Activated CD8-positive, alpha-beta T cell treated with anti-CD3 and anti-CD28 coated beads for 36 hours (primary cell): ENCODE measurements at regions not wholly inside any gene's neighbourhood (a gene's known extent, or its start where the extent isn't known, plus 50 kb on each side); places are given as distances from the start of the nearest gene placed in this dataset.
"Not testable (repeated sequence)": the region's sequence is repeated elsewhere in the genome, so short reads cannot be mapped to it uniquely, and the experiment has no call there.

Experiments
- ATAC-seq: fragments of 200-7000 bp; cut with Tn5 transposase; one replicate; pipeline ENCODE4 v1.10.0; 2021; ENCODE audit warnings: mild to moderate bottlenecking, moderate library complexity
- CTCF ChIA-PET: fragments of 350-600 bp; sonication (Branson Sonifier 250); formaldehyde crosslinking; loops from one replicate; lab custom pipeline; 2021; ENCODE audit warnings: antibody characterized with exemption; lab: Charles Lee
- POLR2A ChIA-PET: fragments of 350-600 bp; sonication (Branson Sonifier 250); formaldehyde crosslinking; loops from one replicate; lab custom pipeline; 2021; ENCODE audit warnings: antibody characterized with exemption; lab: Charles Lee
- DNase-seq: peaks from one replicate; pipeline ENCODE4 v3.0.0-alpha.2; 2020
- H3K27ac Mint-ChIP-seq: one replicate; pipeline ENCODE4 v1.8.0; 2021; ENCODE audit warnings: mild to moderate bottlenecking, mixed read lengths
- H3K27me3 Mint-ChIP-seq: one replicate; pipeline ENCODE4 v1.8.0; 2021; ENCODE audit warnings: mixed read lengths
- H3K36me3 Mint-ChIP-seq: one replicate; pipeline ENCODE4 v1.8.0; 2021; ENCODE audit warnings: low read depth, mixed read lengths
- H3K4me1 Mint-ChIP-seq: one replicate; pipeline ENCODE4 v1.8.0; 2021; ENCODE audit warnings: low read depth, mixed read lengths
- H3K4me3 Mint-ChIP-seq: one replicate; pipeline ENCODE4 v1.8.0; 2021; ENCODE audit warnings: mild to moderate bottlenecking, moderate library complexity, mixed read lengths
- H3K9me3 Mint-ChIP-seq: one replicate; pipeline ENCODE4 v1.8.0; 2021; ENCODE audit warnings: mixed read lengths
- CTCF ChIP-seq: fragments of 200-600 bp; IDR thresholded peaks from one replicate; pipeline ENCODE4 v1.8.0; 2022; ENCODE audit warnings: antibody characterized with exemption, mild to moderate bottlenecking
- intact Hi-C: fragments of 100-400 bp; cut with micrococcal nuclease; formaldehyde crosslinking; loops from one replicate; pipeline ENCODE4 v1.10.0; 2022

GRCh38 chr18:39215920-39216319, 1650.3 kb upstream of the CELF4 start:
- CTCF ChIA-PET, result no interaction called here
- POLR2A ChIA-PET, result no interaction called here

GRCh38 chr18:39211461-39211860, 1645.9 kb upstream of the CELF4 start:
- H3K4me3 Mint-ChIP-seq, result no peak overlapping the region
- peaks cover 11% of the 10 kb centered on the region for H3K9me3 Mint-ChIP-seq
- no peak overlapping the region for H3K27ac Mint-ChIP-seq
- CTCF ChIA-PET, result no interaction called here
- H3K4me1 Mint-ChIP-seq, result no peaks in the 10 kb centered on the region
- intact Hi-C loops, result no loop called here
- no peaks in the 10 kb centered on the region for H3K27me3 Mint-ChIP-seq
- no peaks in the 10 kb centered on the region for H3K36me3 Mint-ChIP-seq
- TF ChIP-seq CTCF, result no peak
- POLR2A ChIA-PET, result no interaction called here
- DNase-seq (no peak), ATAC-seq (no peak)

More at GRCh38 chr18:39215920-39216319, 1650.3 kb upstream of the CELF4 start:
- Mint-ChIP-seq H3K4me1 (no peaks in the 10 kb centered on the region), H3K27me3 (no peaks in the 10 kb centered on the region), H3K4me3 (no peak overlapping the region), H3K36me3 (no peaks in the 10 kb centered on the region), H3K9me3 (peaks cover 11% of the 10 kb centered on the region), H3K27ac (no peak overlapping the region)
- ATAC-seq, result no peak
- no peak for TF ChIP-seq CTCF
- no peak for DNase-seq
- intact Hi-C loops, result no loop called here

- DNase-seq (no peak), ATAC-seq (no peak)
- POLR2A ChIA-PET, result no interaction called here
- CTCF ChIA-PET, result no interaction called here
- no peaks in the 10 kb centered on the region for H3K27me3 Mint-ChIP-seq
- intact Hi-C loops, result no loop called here
- H3K4me1 Mint-ChIP-seq, result no peaks in the 10 kb centered on the region
- H3K4me3 Mint-ChIP-seq, result no peak overlapping the region
- no peaks in the 10 kb centered on the region for H3K36me3 Mint-ChIP-seq
- H3K27ac Mint-ChIP-seq, result no peak overlapping the region
- TF ChIP-seq CTCF, result no peak
- peaks cover 11% of the 10 kb centered on the region for H3K9me3 Mint-ChIP-seq
Observed at GRCh38 chr18:39209173-39209572, 1643.6 kb upstream of the CELF4 start.

- Mint-ChIP-seq H3K9me3 (peaks cover 8% of the 10 kb centered on the region), H3K36me3 (no peaks in the 10 kb centered on the region), H3K27me3 (no peaks in the 10 kb centered on the region), H3K4me3 (no peak overlapping the region), H3K27ac (no peak overlapping the region), H3K4me1 (no peaks in the 10 kb centered on the region)
- intact Hi-C loops, result no loop called here
- POLR2A ChIA-PET, result no interaction called here
- no peak for ATAC-seq
- CTCF ChIA-PET, result no interaction called here
- TF ChIP-seq CTCF, result no peak
- no peak for DNase-seq
Observed at GRCh38 chr18:39208729-39209128, 1643.1 kb upstream of the CELF4 start.

GRCh38 chr18:39208190-39208589, 1642.6 kb upstream of the CELF4 start:
- ChIA-PET CTCF (no interaction called here), POLR2A (no interaction called here)
- H3K27ac Mint-ChIP-seq, result no peak overlapping the region
- H3K4me1 Mint-ChIP-seq, result no peaks in the 10 kb centered on the region
- no peaks in the 10 kb centered on the region for H3K36me3 Mint-ChIP-seq
- DNase-seq, result no peak
- H3K4me3 Mint-ChIP-seq, result no peak overlapping the region
- no peak for ATAC-seq
- no peak for TF ChIP-seq CTCF
- H3K27me3 Mint-ChIP-seq, result no peaks in the 10 kb centered on the region
- intact Hi-C loops, result no loop called here
- peaks cover 5% of the 10 kb centered on the region for H3K9me3 Mint-ChIP-seq

- H3K36me3 Mint-ChIP-seq, intact Hi-C loops, H3K4me3 Mint-ChIP-seq, H3K9me3 Mint-ChIP-seq, H3K27me3 Mint-ChIP-seq, POLR2A ChIA-PET, ATAC-seq, H3K4me1 Mint-ChIP-seq, H3K27ac Mint-ChIP-seq, DNase-seq, CTCF ChIA-PET: not testable (repeated sequence)
Observed at GRCh38 chr18:39206398-39207103, 1641.0 kb upstream of the CELF4 start.
